ENCODE measurements at regions not wholly inside any gene's neighbourhood (a gene's known extent, or its start where the extent isn't known, plus 50 kb on each side); places are given as distances from the start of the nearest gene placed in this dataset.

DNA sequence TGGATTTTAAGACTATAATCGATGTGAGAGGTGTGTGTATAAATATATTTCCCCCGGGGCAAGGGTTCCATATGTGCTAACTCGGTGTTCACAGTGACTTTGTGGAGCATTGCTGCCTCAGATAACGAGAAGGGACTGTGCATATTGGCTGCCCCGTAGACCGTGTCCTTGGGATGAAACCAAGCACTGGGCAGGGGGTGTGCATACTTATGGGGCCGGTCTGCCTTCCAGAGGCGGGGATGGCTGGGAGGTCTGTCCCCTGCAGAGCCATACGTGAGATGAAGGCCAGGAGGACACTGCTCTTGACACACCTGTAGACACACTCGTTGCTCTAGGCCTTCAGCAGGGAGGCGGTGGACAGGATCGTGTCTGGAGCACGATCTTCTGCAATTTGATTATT lies 56.0 kb upstream of the ZNF354A start:
- no peak for DNase-seq
- no peak for TF ChIP-seq GATA1 (IDR thresholded peaks at IDR 0.05; ENCODE audit: low read depth, low read length)
- TF ChIP-seq POLR2A (IDR thresholded peaks at IDR 0.05; ENCODE audit: low read length), result no peak

DNA sequence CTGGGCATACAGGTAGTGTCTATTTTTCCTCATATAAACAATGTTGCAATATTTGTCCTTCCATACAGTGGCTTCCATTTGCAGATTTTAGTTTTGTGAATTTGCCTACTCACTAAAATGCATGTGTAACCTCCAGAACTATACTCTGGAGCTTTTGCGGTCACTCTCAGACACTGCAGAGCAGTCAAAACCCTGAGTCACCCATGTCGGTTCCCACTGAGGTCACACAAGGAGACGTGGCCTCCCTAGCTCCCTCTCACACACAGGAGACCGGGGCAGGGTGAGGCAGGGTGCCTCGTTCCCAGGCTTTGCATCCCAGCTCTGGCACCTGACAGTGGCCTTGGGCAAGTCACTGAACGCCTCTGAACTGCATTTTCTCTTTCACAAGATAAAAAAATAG lies 55.5 kb upstream of the ZNF354A start:
- DNase-seq, result no peak
- TF ChIP-seq GATA1 (IDR thresholded peaks at IDR 0.05; ENCODE audit: low read depth, low read length), result no peak
- no peak for TF ChIP-seq POLR2A (IDR thresholded peaks at IDR 0.05; ENCODE audit: low read length)

DNA sequence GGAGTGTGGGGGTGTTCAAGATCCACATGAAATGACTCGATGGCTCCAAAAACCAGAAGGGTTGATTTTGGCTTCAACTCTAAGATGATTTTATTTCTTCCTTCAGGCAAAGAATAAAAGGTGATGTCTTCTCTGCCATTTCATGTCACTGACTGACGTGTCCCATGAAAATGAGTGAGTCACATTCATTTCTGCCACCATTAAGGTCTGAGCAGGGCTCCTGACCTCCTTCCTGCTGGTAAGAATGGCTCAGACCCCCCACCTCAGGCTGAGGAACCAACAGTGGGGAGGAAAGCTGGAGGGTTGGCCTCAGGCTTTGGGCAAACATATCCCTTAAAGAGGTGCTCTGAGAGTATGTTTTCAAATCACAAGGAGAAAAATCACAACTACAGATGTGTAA lies 53.9 kb upstream of the ZNF354A start:
- TF ChIP-seq GATA1 (IDR thresholded peaks at IDR 0.05; ENCODE audit: low read depth, low read length) (no peak), POLR2A (IDR thresholded peaks at IDR 0.05; ENCODE audit: low read length) (no peak)
- no peak for DNase-seq

DNA sequence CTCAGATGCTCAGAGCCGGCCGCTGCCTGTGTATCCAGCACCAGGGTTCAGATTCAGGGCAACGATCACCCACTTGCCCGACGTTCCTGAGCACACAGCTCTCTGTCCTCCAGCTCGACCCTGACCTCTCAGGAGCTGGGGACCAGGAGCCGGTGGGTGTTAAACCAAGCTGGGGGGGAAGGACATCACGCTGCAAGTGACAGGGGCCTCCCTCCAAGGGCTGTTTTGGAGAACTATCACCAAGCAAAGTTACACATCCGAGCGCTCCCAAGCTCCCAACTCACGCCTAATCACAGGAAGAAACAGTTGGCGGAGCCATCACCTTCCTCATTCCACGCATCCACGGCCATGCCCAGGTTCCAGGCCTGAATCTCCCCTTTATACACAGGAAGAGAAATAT lies 51.5 kb upstream of the ZNF354A start:
- no peak for TF ChIP-seq GATA1 (IDR thresholded peaks at IDR 0.05; ENCODE audit: low read depth, low read length)
- no peak for TF ChIP-seq POLR2A (IDR thresholded peaks at IDR 0.05; ENCODE audit: low read length)
- DNase-seq, result no peak

DNA sequence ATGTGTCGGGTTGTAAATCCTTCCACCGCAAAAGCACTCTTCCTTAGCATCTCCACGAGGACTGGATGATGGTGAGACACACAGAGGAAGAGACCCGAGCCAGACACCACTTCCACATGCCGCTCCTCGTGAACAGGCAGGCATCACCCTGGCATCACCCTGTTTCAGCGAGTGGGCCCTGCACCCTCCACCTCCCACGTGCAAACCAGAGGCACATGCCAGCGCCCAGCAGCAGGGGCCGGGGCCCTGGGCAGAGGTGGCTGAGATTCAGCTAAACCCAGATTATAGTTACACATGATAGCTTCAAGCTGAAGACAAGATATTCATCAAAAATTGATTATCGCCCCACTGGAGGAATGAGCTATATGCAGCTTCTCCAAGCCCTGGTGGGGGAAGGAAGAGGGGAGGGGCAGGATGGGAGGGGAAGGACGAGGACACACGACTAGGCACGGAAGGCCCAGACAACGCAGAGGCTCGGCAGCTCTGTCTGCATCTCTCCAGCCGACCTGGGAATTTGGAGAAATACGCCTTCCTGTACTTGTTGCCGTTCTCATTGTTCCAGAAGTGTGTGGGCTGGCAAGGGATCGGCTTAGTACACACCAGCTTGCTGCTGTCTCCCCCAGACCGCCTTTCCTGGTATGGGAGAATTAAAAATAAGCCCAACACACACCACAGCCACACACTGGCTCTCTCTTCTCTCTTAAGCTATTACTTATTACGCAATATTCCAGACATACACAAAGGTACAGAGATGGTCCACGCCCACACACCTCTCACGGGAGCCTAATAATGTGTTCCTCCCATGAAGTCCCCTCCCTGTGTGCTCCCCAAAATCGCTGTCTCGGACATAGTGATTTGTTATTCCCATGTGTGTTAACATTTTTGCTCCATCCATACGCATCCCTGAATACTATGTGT lies 50.4 kb upstream of the ZNF354A start:
- DNase-seq, result no peak

More for the DNA sequence above, 50.4 kb upstream of the ZNF354A start:
- TF ChIP-seq GATA1 (IDR thresholded peaks at IDR 0.05; ENCODE audit: low read depth, low read length) (no peak), POLR2A (IDR thresholded peaks at IDR 0.05; ENCODE audit: low read length) (no peak)
